HG02852 (cell line): ENCODE measurements at regions not wholly inside any gene's neighbourhood (a gene's known extent, or its start where the extent isn't known, plus 50 kb on each side); places are given as distances from the start of the nearest gene placed in this dataset.
A peak's percentile ranks its signal among the peaks of the same experiment; 100 is the strongest.
"Not testable (repeated sequence)": the region's sequence is repeated elsewhere in the genome, so short reads cannot be mapped to it uniquely, and the experiment has no call there.

Experiments
- ATAC-seq: cut with Tn5 transposase; IDR thresholded peaks from one replicate; pipeline ENCODE4 v1.9.1; 2021; ENCODE audit warnings: mild to moderate bottlenecking, moderate library complexity; ENCODE audit not compliant: unreplicated experiment

GRCh38 chr9:62833323-62834200, 1643.7 kb downstream of the SPATA31A7 start:
- not testable (repeated sequence) for ATAC-seq

GRCh38 chr9:62837254-62837911, 1647.5 kb downstream of the SPATA31A7 start:
- ATAC-seq: peak; percentile 17

- peak; percentile 100 for ATAC-seq
Observed at GRCh38 chr9:62838024-62838718, 1648.3 kb downstream of the SPATA31A7 start.

- not testable (repeated sequence) for ATAC-seq
Observed at GRCh38 chr9:62839168-62839567, 1649.3 kb downstream of the SPATA31A7 start.

- not testable (repeated sequence) for ATAC-seq
Observed at GRCh38 chr9:62843145-62843544, 1653.3 kb downstream of the SPATA31A7 start.

- ATAC-seq: not testable (repeated sequence)
Observed at GRCh38 chr9:62843706-62844290, 1654.0 kb downstream of the SPATA31A7 start.

- ATAC-seq: not testable (repeated sequence)
Observed at GRCh38 chr9:62844681-62845185, 1654.9 kb downstream of the SPATA31A7 start.

GRCh38 chr9:62848258-62848657, 1658.4 kb downstream of the SPATA31A7 start:
- not testable (repeated sequence) for ATAC-seq

- not testable (repeated sequence) for ATAC-seq
Observed at GRCh38 chr9:62849991-62850390, 1660.2 kb downstream of the SPATA31A7 start.

- not testable (repeated sequence) for ATAC-seq
Observed at GRCh38 chr9:62857280-62857679, 1667.4 kb downstream of the SPATA31A7 start.

- not testable (repeated sequence) for ATAC-seq
Observed at GRCh38 chr9:62858240-62858639, 1668.4 kb downstream of the SPATA31A7 start.

- ATAC-seq: not testable (repeated sequence)
Observed at GRCh38 chr9:62860939-62861860, 1671.4 kb downstream of the SPATA31A7 start.

- not testable (repeated sequence) for ATAC-seq
Observed at GRCh38 chr9:62862180-62862579, 1672.3 kb downstream of the SPATA31A7 start.

- ATAC-seq: not testable (repeated sequence)
Observed at GRCh38 chr9:62863319-62863718, 1673.5 kb downstream of the SPATA31A7 start.

- ATAC-seq: not testable (repeated sequence)
Observed at GRCh38 chr9:62863867-62864266, 1674.0 kb downstream of the SPATA31A7 start.

- not testable (repeated sequence) for ATAC-seq
Observed at GRCh38 chr9:62864481-62865469, 1674.9 kb downstream of the SPATA31A7 start.

- ATAC-seq: not testable (repeated sequence)
Observed at GRCh38 chr9:62869061-62869460, 1679.2 kb downstream of the SPATA31A7 start.

- ATAC-seq: not testable (repeated sequence)
Observed at GRCh38 chr9:62871765-62872164, 1681.9 kb downstream of the SPATA31A7 start.
